Activated naive CD8-positive, alpha-beta T cell treated with anti-CD3 and anti-CD28 coated beads, Interleukin-2, amount 10 ng/mL, durations not matched to agents 7 days and 5 days (primary cell): ENCODE measurements at regions not wholly inside any gene's neighbourhood (a gene's known extent, or its start where the extent isn't known, plus 50 kb on each side); places are given as distances from the start of the nearest gene placed in this dataset.

Experiments used
- ATAC-seq: fragments of 150-1000 bp; cut with Tn5 transposase; one replicate; pipeline ENCODE4 v1.10.0; 2021; ENCODE audit warnings: low read depth, moderate library complexity
- POLR2A ChIA-PET: fragments of 350-600 bp; sonication (Branson Sonifier 250); formaldehyde crosslinking; loops from one replicate; lab custom pipeline; 2021; ENCODE audit warnings: antibody characterized with exemption; lab: Charles Lee
- DNase-seq: peaks from one replicate; pipeline ENCODE4 v3.0.0; 2021
- H3K27ac Mint-ChIP-seq: one replicate; pipeline ENCODE4 v1.8.0; 2022; ENCODE audit warnings: mild to moderate bottlenecking, mixed read lengths
- H3K27me3 Mint-ChIP-seq: one replicate; pipeline ENCODE4 v1.8.0; 2022; ENCODE audit warnings: mild to moderate bottlenecking, moderate library complexity, mixed read lengths
- H3K36me3 Mint-ChIP-seq: one replicate; pipeline ENCODE4 v1.8.0; 2021; ENCODE audit warnings: mild to moderate bottlenecking, mixed read lengths
- H3K4me1 Mint-ChIP-seq: one replicate; pipeline ENCODE4 v1.8.0; 2021; ENCODE audit warnings: mixed read lengths
- H3K4me3 Mint-ChIP-seq: one replicate; pipeline ENCODE4 v1.8.0; 2022; ENCODE audit warnings: mild to moderate bottlenecking, moderate library complexity, mixed read lengths
- H3K9me3 Mint-ChIP-seq: one replicate; pipeline ENCODE4 v1.8.0; 2021; ENCODE audit warnings: mixed read lengths

DNA sequence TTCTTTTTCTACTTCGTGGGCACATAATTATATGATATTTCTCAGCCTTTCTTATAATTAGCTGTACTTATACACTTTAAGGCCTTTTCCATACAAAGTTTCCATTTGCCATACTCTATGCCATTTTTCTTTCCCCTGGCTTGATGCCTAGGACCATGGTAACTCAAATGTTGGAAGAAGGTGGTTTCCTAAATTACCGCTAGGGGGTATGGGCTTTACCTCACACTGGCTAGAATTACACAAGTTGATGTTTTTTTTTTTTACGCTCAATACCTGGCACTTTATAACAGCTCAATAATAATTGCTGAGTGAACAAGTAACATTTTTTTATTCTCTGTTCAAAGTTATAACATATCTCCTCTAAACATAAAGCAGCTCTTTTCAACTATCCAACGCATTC is 306.8 kb upstream of the LRFN5 start:
- POLR2A ChIA-PET = no interaction called here
- ATAC-seq = no peak
- Mint-ChIP-seq H3K27ac (no peak overlapping the region), H3K4me3 (no peak overlapping the region), H3K27me3 (no peaks in the 10 kb centered on the region), H3K9me3 (no peaks in the 10 kb centered on the region), H3K36me3 (no peaks in the 10 kb centered on the region), H3K4me1 (no peaks in the 10 kb centered on the region)
- no peak for DNase-seq

DNA sequence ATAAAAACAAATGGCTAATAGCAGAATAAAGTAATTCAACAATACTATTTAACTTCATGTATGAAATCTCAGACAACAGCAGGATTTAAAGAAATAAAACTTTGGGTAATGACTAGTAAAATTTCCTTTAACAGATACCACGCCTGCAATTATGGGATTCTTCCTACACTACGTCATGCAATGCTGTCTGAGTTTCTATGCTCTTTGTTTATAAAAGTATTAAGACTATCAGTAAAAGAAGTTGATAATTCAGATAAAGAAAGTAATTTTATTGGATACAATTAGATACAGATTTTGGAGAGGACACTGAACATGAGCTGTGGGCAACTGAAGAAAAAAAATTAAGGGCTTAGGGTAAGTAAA is 308.4 kb upstream of the LRFN5 start:
- no peaks in the 10 kb centered on the region for H3K27me3 Mint-ChIP-seq
- no peaks in the 10 kb centered on the region for H3K36me3 Mint-ChIP-seq
- POLR2A ChIA-PET = no interaction called here
- DNase-seq (no peak), ATAC-seq (no peak)
- H3K27ac Mint-ChIP-seq = no peak overlapping the region
- H3K4me1 Mint-ChIP-seq = no peaks in the 10 kb centered on the region
- H3K9me3 Mint-ChIP-seq = peaks cover 2% of the 10 kb centered on the region
- H3K4me3 Mint-ChIP-seq = no peak overlapping the region

DNA sequence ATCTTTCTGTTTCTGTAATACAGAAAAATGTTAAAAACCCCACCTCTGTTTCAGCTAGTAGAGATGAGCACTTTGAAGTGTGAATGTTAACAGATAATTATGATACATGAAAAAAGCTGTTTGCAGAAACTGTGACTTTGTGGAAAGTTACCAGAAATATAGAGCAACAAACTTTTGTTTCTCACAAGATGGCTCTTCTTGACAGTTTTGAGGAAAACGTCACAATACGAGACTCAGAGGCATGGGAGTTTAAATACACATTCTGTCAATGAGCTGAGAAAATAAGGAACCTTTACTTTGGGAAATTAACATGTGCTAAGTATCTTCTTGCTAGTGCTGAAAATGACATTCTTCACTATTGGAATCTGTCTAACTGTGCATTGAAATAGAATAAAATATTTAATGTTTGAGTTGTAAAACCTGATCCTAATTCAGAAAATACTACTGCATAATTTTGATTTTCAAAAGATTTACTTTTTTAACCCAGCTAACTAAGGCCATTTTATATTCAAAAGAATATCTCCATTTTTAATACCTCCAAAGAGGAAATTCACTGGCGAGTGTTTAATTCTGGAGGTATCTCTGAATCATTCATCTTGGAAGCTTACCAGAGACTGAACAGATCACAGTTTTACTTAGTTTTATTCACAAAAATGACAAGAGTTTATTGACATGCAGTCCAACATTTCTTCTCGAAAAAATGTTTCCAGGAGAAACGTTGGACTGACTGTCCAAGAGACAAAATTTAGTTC is 308.9 kb upstream of the LRFN5 start:
- Mint-ChIP-seq H3K9me3 (peaks cover 3% of the 10 kb centered on the region), H3K27me3 (no peaks in the 10 kb centered on the region), H3K27ac (no peak overlapping the region), H3K36me3 (no peaks in the 10 kb centered on the region), H3K4me3 (no peak overlapping the region), H3K4me1 (no peaks in the 10 kb centered on the region)
- POLR2A ChIA-PET = no interaction called here
- DNase-seq (no peak), ATAC-seq (no peak)

- DNase-seq = no peak
- H3K27ac Mint-ChIP-seq = no peak overlapping the region
- no peak for ATAC-seq
These were observed 310.9 kb upstream of the LRFN5 start for GRCh38 chr14:41295734-41296133.

GRCh38 chr14:41289025-41289424 is 317.7 kb upstream of the LRFN5 start:
- POLR2A ChIA-PET = no interaction called here
- no peaks in the 10 kb centered on the region for H3K4me1 Mint-ChIP-seq
- no peak for ATAC-seq
- no peak for DNase-seq
- H3K9me3 Mint-ChIP-seq = peaks cover 12% of the 10 kb centered on the region
- no peaks in the 10 kb centered on the region for H3K27me3 Mint-ChIP-seq
- H3K4me3 Mint-ChIP-seq = no peak overlapping the region
- no peaks in the 10 kb centered on the region for H3K36me3 Mint-ChIP-seq
- no peak overlapping the region for H3K27ac Mint-ChIP-seq

More at GRCh38 chr14:41295734-41296133, 310.9 kb upstream of the LRFN5 start:
- Mint-ChIP-seq H3K4me3 (no peak overlapping the region), H3K36me3 (no peaks in the 10 kb centered on the region), H3K27me3 (no peaks in the 10 kb centered on the region), H3K4me1 (no peaks in the 10 kb centered on the region), H3K9me3 (peaks cover 8% of the 10 kb centered on the region)
- POLR2A ChIA-PET = no interaction called here

GRCh38 chr14:41285186-41285748 is 321.4 kb upstream of the LRFN5 start:
- no peak for ATAC-seq
- POLR2A ChIA-PET = no interaction called here
- peaks cover 6% of the 10 kb centered on the region for H3K9me3 Mint-ChIP-seq
- no peak overlapping the region for H3K4me3 Mint-ChIP-seq
- DNase-seq = no peak
- no peaks in the 10 kb centered on the region for H3K36me3 Mint-ChIP-seq
- H3K27me3 Mint-ChIP-seq = no peaks in the 10 kb centered on the region
- H3K4me1 Mint-ChIP-seq = no peaks in the 10 kb centered on the region
- H3K27ac Mint-ChIP-seq = no peak overlapping the region

DNA sequence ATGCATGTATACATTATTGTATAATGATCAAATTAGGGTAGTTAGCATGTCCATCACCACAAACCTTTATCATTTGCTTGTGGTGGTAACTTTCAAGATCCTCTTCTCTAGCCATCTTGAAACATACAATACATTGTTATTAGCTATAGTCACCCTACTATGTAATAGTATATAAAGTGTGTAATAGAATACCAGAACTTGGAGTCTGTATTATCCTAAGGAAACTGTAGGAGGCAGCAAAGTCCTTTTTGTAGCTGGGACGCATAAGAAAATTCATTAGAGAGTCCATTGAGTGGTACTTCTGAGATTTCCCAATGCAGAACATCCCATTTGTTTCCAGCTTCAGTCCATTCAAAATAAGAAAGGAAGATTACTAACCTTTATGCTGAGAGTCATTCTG is 325.9 kb upstream of the LRFN5 start:
- POLR2A ChIA-PET = no interaction called here
- DNase-seq = no peak
- no peak overlapping the region for H3K27ac Mint-ChIP-seq
- peaks cover 2% of the 10 kb centered on the region for H3K9me3 Mint-ChIP-seq
- no peak for ATAC-seq
- no peaks in the 10 kb centered on the region for H3K36me3 Mint-ChIP-seq
- H3K4me3 Mint-ChIP-seq = no peak overlapping the region
- H3K27me3 Mint-ChIP-seq = no peaks in the 10 kb centered on the region
- no peaks in the 10 kb centered on the region for H3K4me1 Mint-ChIP-seq

GRCh38 chr14:41277450-41277849 is 329.2 kb upstream of the LRFN5 start:
- POLR2A ChIA-PET = no interaction called here
- no peaks in the 10 kb centered on the region for H3K36me3 Mint-ChIP-seq
- ATAC-seq = no peak
- H3K27ac Mint-ChIP-seq = no peak overlapping the region
- no peaks in the 10 kb centered on the region for H3K4me1 Mint-ChIP-seq
- no peaks in the 10 kb centered on the region for H3K27me3 Mint-ChIP-seq
- H3K4me3 Mint-ChIP-seq = no peak overlapping the region
- peaks cover 2% of the 10 kb centered on the region for H3K9me3 Mint-ChIP-seq
- no peak for DNase-seq

- no peaks in the 10 kb centered on the region for H3K4me1 Mint-ChIP-seq
- no peaks in the 10 kb centered on the region for H3K27me3 Mint-ChIP-seq
- H3K36me3 Mint-ChIP-seq = no peaks in the 10 kb centered on the region
- DNase-seq (no peak), ATAC-seq (no peak)
- peaks cover 1% of the 10 kb centered on the region for H3K9me3 Mint-ChIP-seq
- no peak overlapping the region for H3K27ac Mint-ChIP-seq
- no peak overlapping the region for H3K4me3 Mint-ChIP-seq
- POLR2A ChIA-PET = no interaction called here
These were observed 349.2 kb upstream of the LRFN5 start for GRCh38 chr14:41257476-41257875.

DNA sequence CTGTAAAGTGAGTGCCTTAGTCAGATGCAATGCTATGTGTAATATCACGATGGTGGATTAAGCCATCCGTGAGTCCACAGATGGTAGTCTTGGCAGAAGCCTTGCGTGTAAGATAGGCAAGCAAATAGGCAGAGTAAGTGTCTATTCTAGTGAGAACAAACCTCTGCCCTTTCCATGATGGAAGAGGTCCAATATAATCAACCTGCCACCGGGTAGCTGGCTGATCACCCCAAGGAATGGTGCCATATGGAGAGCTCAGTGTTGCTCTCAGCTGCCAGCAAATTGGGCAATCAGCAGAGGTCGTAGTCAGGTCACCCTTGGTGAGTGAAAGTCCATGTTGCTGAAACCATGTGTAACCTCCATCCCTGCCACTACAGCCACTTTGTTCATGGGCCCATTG is 371.2 kb upstream of the LRFN5 start:
- no peaks in the 10 kb centered on the region for H3K36me3 Mint-ChIP-seq
- H3K27me3 Mint-ChIP-seq = no peaks in the 10 kb centered on the region
- H3K4me1 Mint-ChIP-seq = no peaks in the 10 kb centered on the region
- peaks cover 2% of the 10 kb centered on the region for H3K9me3 Mint-ChIP-seq
- no peak overlapping the region for H3K27ac Mint-ChIP-seq
- DNase-seq = no peak
- no peak overlapping the region for H3K4me3 Mint-ChIP-seq
- POLR2A ChIA-PET = no interaction called here
- no peak for ATAC-seq

- Mint-ChIP-seq H3K9me3 (peaks cover 2% of the 10 kb centered on the region), H3K27ac (no peak overlapping the region), H3K36me3 (no peaks in the 10 kb centered on the region), H3K4me3 (no peak overlapping the region), H3K4me1 (no peaks in the 10 kb centered on the region), H3K27me3 (no peaks in the 10 kb centered on the region)
- ATAC-seq (no peak), DNase-seq (no peak)
- POLR2A ChIA-PET = no interaction called here
These were observed 376.0 kb upstream of the LRFN5 start for GRCh38 chr14:41230683-41231082.

- H3K27me3 Mint-ChIP-seq = no peaks in the 10 kb centered on the region
- no peak overlapping the region for H3K4me3 Mint-ChIP-seq
- ATAC-seq = no peak
- no peaks in the 10 kb centered on the region for H3K4me1 Mint-ChIP-seq
- no peaks in the 10 kb centered on the region for H3K36me3 Mint-ChIP-seq
- no peak for DNase-seq
- H3K27ac Mint-ChIP-seq = no peak overlapping the region
- POLR2A ChIA-PET = no interaction called here
- peaks cover 2% of the 10 kb centered on the region for H3K9me3 Mint-ChIP-seq
These were observed 376.9 kb upstream of the LRFN5 start for GRCh38 chr14:41229824-41230223.

- no peak for ATAC-seq
- Mint-ChIP-seq H3K9me3 (no peaks in the 10 kb centered on the region), H3K36me3 (no peaks in the 10 kb centered on the region), H3K27ac (no peak overlapping the region), H3K4me3 (no peak overlapping the region), H3K4me1 (no peaks in the 10 kb centered on the region), H3K27me3 (no peaks in the 10 kb centered on the region)
- POLR2A ChIA-PET = no interaction called here
- no peak for DNase-seq
These were observed 381.2 kb upstream of the LRFN5 start for GRCh38 chr14:41225433-41225832.

DNA sequence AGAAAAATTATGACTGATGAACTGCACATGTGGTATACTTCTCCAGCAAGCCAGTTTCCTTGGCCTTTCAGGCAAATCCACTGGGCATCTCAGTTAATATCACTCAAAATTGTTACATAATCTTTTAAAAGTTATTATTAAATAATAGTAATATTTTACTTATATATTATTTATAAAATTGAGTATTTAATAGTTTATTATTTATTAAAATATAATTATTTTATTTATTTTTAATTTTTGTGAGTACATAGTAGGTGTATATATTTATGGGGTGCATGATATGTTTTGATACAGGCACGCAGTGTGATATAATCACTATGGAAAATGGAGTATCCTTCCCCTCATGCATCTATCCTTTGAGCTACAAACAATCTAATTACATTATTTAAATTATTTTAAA is 384.1 kb upstream of the LRFN5 start:
- Mint-ChIP-seq H3K4me3 (no peak overlapping the region), H3K9me3 (peaks cover 2% of the 10 kb centered on the region), H3K36me3 (no peaks in the 10 kb centered on the region), H3K4me1 (no peaks in the 10 kb centered on the region), H3K27me3 (no peaks in the 10 kb centered on the region), H3K27ac (no peak overlapping the region)
- ATAC-seq (no peak), DNase-seq (no peak)
- POLR2A ChIA-PET = no interaction called here
